ENCODE measurements at regions not wholly inside any gene's neighbourhood (a gene's known extent, or its start where the extent isn't known, plus 50 kb on each side); places are given as distances from the start of the nearest gene placed in this dataset.

DNA sequence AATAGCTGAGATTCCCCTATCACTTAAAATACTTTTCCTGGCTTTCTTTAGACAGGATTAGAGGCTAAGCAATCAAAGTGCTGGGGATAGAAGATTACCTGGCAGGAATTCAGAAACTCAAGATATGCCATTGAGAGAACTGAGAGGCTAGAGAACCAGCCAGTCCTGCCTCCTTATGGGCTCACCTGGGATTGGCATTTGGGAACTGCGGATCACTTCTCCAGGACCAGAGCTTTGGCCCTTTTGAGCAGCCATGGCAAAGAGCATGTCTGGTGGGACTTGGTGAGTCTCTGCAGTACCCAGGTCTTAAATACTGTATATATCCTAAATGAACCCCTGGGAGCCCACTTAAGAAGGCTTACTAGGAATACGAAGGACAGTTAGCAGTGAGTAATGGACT lies 399.1 kb downstream of the BTBD3 start:
- H3K27me3 ChIP-seq (replicated peaks in 1 of 4; ENCODE audit: control extremely low read depth in 1 of 4, control insufficient read depth in 3 of 4, insufficient read depth in 4 of 4, low read length in 3 of 4) = no peaks in the 10 kb centered on the region
- H3K4me1 ChIP-seq (ENCODE audit: control insufficient read depth in 2 of 2, insufficient read depth in 2 of 2, low read length in 2 of 2) = no peaks in the 10 kb centered on the region
- H3K9me3 Mint-ChIP-seq (ENCODE audit: insufficient read depth) = no peaks in the 10 kb centered on the region
- H3K36me3 ChIP-seq (replicated peaks in 1 of 2; ENCODE audit: control extremely low read depth in 1 of 2, control insufficient read depth in 1 of 2, extremely low read depth in 1 of 2, insufficient read depth in 2 of 2, low read length in 1 of 2) = no peaks in the 10 kb centered on the region
- TF ChIP-seq, protein P1, sequence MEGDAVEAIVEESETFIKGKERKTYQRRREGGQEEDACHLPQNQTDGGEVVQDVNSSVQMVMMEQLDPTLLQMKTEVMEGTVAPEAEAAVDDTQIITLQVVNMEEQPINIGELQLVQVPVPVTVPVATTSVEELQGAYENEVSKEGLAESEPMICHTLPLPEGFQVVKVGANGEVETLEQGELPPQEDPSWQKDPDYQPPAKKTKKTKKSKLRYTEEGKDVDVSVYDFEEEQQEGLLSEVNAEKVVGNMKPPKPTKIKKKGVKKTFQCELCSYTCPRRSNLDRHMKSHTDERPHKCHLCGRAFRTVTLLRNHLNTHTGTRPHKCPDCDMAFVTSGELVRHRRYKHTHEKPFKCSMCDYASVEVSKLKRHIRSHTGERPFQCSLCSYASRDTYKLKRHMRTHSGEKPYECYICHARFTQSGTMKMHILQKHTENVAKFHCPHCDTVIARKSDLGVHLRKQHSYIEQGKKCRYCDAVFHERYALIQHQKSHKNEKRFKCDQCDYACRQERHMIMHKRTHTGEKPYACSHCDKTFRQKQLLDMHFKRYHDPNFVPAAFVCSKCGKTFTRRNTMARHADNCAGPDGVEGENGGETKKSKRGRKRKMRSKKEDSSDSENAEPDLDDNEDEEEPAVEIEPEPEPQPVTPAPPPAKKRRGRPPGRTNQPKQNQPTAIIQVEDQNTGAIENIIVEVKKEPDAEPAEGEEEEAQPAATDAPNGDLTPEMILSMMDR (IDR thresholded peaks at IDR 0.05) = no peak
- no peak for TF ChIP-seq EZH2 (IDR thresholded peaks at IDR 0.05; ENCODE audit: borderline replicate concordance, insufficient read depth, low read depth, low read length, poor library complexity, severe bottlenecking)
- no peak overlapping the region for H3K27ac Mint-ChIP-seq
- H2AFZ ChIP-seq (ENCODE audit: insufficient read depth, low read depth, low read length, poor library complexity, severe bottlenecking) = no peak overlapping the region
- no peak overlapping the region for H3K4me3 Mint-ChIP-seq
- H3K27ac ChIP-seq (ENCODE audit: low read length in 2 of 2) = no peak overlapping the region
- no peak overlapping the region for H3K9ac ChIP-seq (ENCODE audit: low read length)
- POLR2A ChIA-PET = no interaction called here
- H3K4me2 ChIP-seq (replicated peaks; ENCODE audit: low read depth, low read length, poor library complexity, severe bottlenecking) = no peak overlapping the region
- DNase-seq = no peak
- intact Hi-C loops (cut with micrococcal nuclease) = no loop called here
- H3K27me3 Mint-ChIP-seq = no peaks in the 10 kb centered on the region
- no peaks in the 10 kb centered on the region for H3K4me1 Mint-ChIP-seq
- no peaks in the 10 kb centered on the region for H4K20me1 ChIP-seq (ENCODE audit: control insufficient read depth, insufficient read depth, low read length, poor library complexity, severe bottlenecking)
- WGBS (ENCODE audit: insufficient coverage) = 100% methylated on average over 1 of the region's 2 CpGs
- H3K4me3 ChIP-seq (ENCODE audit: control extremely low read depth in 1 of 5, extremely low read depth in 1 of 5, insufficient read depth in 1 of 5, low read depth in 2 of 5, low read length in 4 of 5) = no peak overlapping the region
- H3K9me3 ChIP-seq (ENCODE audit: control extremely low read depth in 1 of 3, control insufficient read depth in 2 of 3, insufficient read depth in 1 of 3, low read length in 2 of 3) = no peaks in the 10 kb centered on the region
- ATAC-seq (ENCODE audit: low read depth) = no peak
- H3K79me2 ChIP-seq (ENCODE audit: control insufficient read depth, insufficient read depth, low read length) = no peaks in the 10 kb centered on the region
- CTCF ChIA-PET = no interaction called here

DNA sequence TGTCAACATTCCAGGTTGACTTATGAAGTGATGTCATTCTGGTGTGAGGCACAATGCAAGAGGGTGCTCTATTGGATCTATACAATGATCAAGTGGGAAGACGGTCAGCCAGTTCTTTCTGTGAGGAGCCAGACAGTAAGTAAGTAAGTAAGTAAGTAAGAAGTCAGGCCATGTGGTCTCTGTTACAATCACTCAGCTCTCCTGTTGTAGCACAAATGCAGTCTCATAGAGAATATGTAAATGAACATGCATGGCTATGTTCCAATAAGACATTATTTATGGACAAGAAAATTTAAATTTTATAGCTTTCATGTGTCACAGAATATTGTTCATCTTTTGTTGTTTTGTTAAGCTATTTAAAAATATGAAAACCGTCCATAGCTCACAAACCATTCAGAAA lies 399.7 kb downstream of the BTBD3 start:
- no peaks in the 10 kb centered on the region for H3K4me1 ChIP-seq (ENCODE audit: control insufficient read depth in 2 of 2, insufficient read depth in 2 of 2, low read length in 2 of 2)
- no peaks in the 10 kb centered on the region for H3K79me2 ChIP-seq (ENCODE audit: control insufficient read depth, insufficient read depth, low read length)
- TF ChIP-seq, protein P1 (IDR thresholded peaks at IDR 0.05) = no peak
- no peak for TF ChIP-seq EZH2 (IDR thresholded peaks at IDR 0.05; ENCODE audit: borderline replicate concordance, insufficient read depth, low read depth, low read length, poor library complexity, severe bottlenecking)
- no peak overlapping the region for H3K9ac ChIP-seq (ENCODE audit: low read length)
- Mint-ChIP-seq H3K27me3 (no peaks in the 10 kb centered on the region), H3K27ac (no peak overlapping the region), H3K9me3 (ENCODE audit: insufficient read depth) (no peaks in the 10 kb centered on the region), H3K4me1 (no peaks in the 10 kb centered on the region), H3K4me3 (no peak overlapping the region)
- no peak overlapping the region for H2AFZ ChIP-seq (ENCODE audit: insufficient read depth, low read depth, low read length, poor library complexity, severe bottlenecking)
- no peaks in the 10 kb centered on the region for H3K27me3 ChIP-seq (replicated peaks in 1 of 4; ENCODE audit: control extremely low read depth in 1 of 4, control insufficient read depth in 3 of 4, insufficient read depth in 4 of 4, low read length in 3 of 4)
- H3K27ac ChIP-seq (ENCODE audit: low read length in 2 of 2) = no peak overlapping the region
- no peaks in the 10 kb centered on the region for H4K20me1 ChIP-seq (ENCODE audit: control insufficient read depth, insufficient read depth, low read length, poor library complexity, severe bottlenecking)
- DNase-seq (no peak), ATAC-seq (ENCODE audit: low read depth) (no peak)
- 100% methylated on average over 1 of the region's 2 CpGs for WGBS (ENCODE audit: insufficient coverage)
- H3K9me3 ChIP-seq (ENCODE audit: control extremely low read depth in 1 of 3, control insufficient read depth in 2 of 3, insufficient read depth in 1 of 3, low read length in 2 of 3) = no peaks in the 10 kb centered on the region
- intact Hi-C loops (cut with micrococcal nuclease) = no loop called here
- H3K4me3 ChIP-seq (ENCODE audit: control extremely low read depth in 1 of 5, extremely low read depth in 1 of 5, insufficient read depth in 1 of 5, low read depth in 2 of 5, low read length in 4 of 5) = no peak overlapping the region
- no peaks in the 10 kb centered on the region for H3K36me3 ChIP-seq (replicated peaks in 1 of 2; ENCODE audit: control extremely low read depth in 1 of 2, control insufficient read depth in 1 of 2, extremely low read depth in 1 of 2, insufficient read depth in 2 of 2, low read length in 1 of 2)
- no peak overlapping the region for H3K4me2 ChIP-seq (replicated peaks; ENCODE audit: low read depth, low read length, poor library complexity, severe bottlenecking)
- POLR2A ChIA-PET = no interaction called here
- CTCF ChIA-PET = no interaction called here

Measured in B cell (primary cell).